AG04449 (cell line): ENCODE measurements at regions not wholly inside any gene's neighbourhood (a gene's known extent, or its start where the extent isn't known, plus 50 kb on each side); places are given as distances from the start of the nearest gene placed in this dataset.

Experiments
- CTCF ChIA-PET: fragments of 350-600 bp; formaldehyde crosslinking; extraction: SDS; loops from one replicate; lab custom pipeline; 2021; ENCODE audit warnings: antibody characterized with exemption; lab: Yijun Ruan, JAX
- POLR2A ChIA-PET: fragments of 400-600, 350-600 bp; formaldehyde crosslinking; extraction: SDS; loops from one replicate; lab custom pipeline; 2020; ENCODE audit warnings: antibody characterized with exemption, inconsistent platforms; lab: Yijun Ruan, JAX
- DNase-seq: peaks from one replicate; pipeline ENCODE4 v3.0.0-alpha.2; 2010; ENCODE audit warnings: low read depth, low spot score
- H3K4me3 ChIP-seq: 2 replicates; pipeline ENCODE4 v1.5.1; 2011; ENCODE audit warnings: low read depth, mild to moderate bottlenecking, control low read depth, low read length
- CTCF ChIP-seq: IDR thresholded peaks from one replicate; pipeline ENCODE4 v1.5.1; 2011; ENCODE audit warnings: mild to moderate bottlenecking, moderate library complexity, low read length, control low read depth, inconsistent platforms; ENCODE audit not compliant: insufficient read depth; ENCODE audit errors: missing control alignments

GRCh38 chr6:105786449-105786848 is 299.7 kb upstream of the PRDM1 start:
- POLR2A ChIA-PET: no interaction called here
- DNase-seq: no peak
- TF ChIP-seq CTCF: no peak
- H3K4me3 ChIP-seq: no peak overlapping the region
- CTCF ChIA-PET: no interaction called here

- no peak for DNase-seq
- ChIA-PET CTCF (interaction anchor here (0.8 to 1.2 kb wide), 2 partner anchors 11 to 18 kb away, joined by 3 to 4 read pairs; no protein-coding TSS in a partner anchor), POLR2A (no interaction called here)
- no peak overlapping the region for H3K4me3 ChIP-seq
- no peak for TF ChIP-seq CTCF
These were observed 300.9 kb upstream of the PRDM1 start for GRCh38 chr6:105785066-105785811.

GRCh38 chr6:105784179-105784578 is 302.0 kb upstream of the PRDM1 start:
- no peak for TF ChIP-seq CTCF
- ChIA-PET CTCF (interaction anchor here (1.2 kb wide), 1 partner anchor 12 kb away, joined by 4 read pairs; no protein-coding TSS in a partner anchor), POLR2A (no interaction called here)
- H3K4me3 ChIP-seq: no peak overlapping the region
- DNase-seq: no peak

GRCh38 chr6:105783333-105783935 is 302.7 kb upstream of the PRDM1 start:
- TF ChIP-seq CTCF: no peak
- H3K4me3 ChIP-seq: no peak overlapping the region
- no peak for DNase-seq
- ChIA-PET POLR2A (no interaction called here), CTCF (no interaction called here)

- H3K4me3 ChIP-seq: no peak overlapping the region
- DNase-seq: no peak
- ChIA-PET CTCF (no interaction called here), POLR2A (no interaction called here)
- TF ChIP-seq CTCF: no peak
These were observed 304.2 kb upstream of the PRDM1 start for GRCh38 chr6:105781915-105782314.

GRCh38 chr6:105781248-105781647 is 304.9 kb upstream of the PRDM1 start:
- POLR2A ChIA-PET: no interaction called here
- TF ChIP-seq CTCF: no peak

More at GRCh38 chr6:105781248-105781647, 304.9 kb upstream of the PRDM1 start:
- H3K4me3 ChIP-seq: no peak overlapping the region
- CTCF ChIA-PET: no interaction called here
- DNase-seq: no peak
